PC-3 (cell line): ENCODE measurements at regions not wholly inside any gene's neighbourhood (a gene's known extent, or its start where the extent isn't known, plus 50 kb on each side); places are given as distances from the start of the nearest gene placed in this dataset.

Experiments used
- CTCF ChIP-seq: fragments of 300-600 bp; sonication (generic); conservative IDR thresholded peaks from 2 replicates; pipeline ENCODE4 v1.5.1; 2017; ENCODE audit warnings: antibody characterized with exemption, low read depth, mild to moderate bottlenecking, low read length
- EZH2 ChIP-seq: fragments of 300-600 bp; sonication (generic); IDR thresholded peaks from one replicate; pipeline ENCODE4 v1.6.1; 2017; ENCODE audit warnings: antibody characterized with exemption, mild to moderate bottlenecking, low read length; ENCODE audit not compliant: unreplicated experiment

GRCh38 chr5:51230336-51230735 is 152.9 kb upstream of the ISL1 start:
- TF ChIP-seq CTCF: no peak
- no peak for TF ChIP-seq EZH2
